ENCODE measurements at regions not wholly inside any gene's neighbourhood (a gene's known extent, or its start where the extent isn't known, plus 50 kb on each side); places are given as distances from the start of the nearest gene placed in this dataset.

DNA sequence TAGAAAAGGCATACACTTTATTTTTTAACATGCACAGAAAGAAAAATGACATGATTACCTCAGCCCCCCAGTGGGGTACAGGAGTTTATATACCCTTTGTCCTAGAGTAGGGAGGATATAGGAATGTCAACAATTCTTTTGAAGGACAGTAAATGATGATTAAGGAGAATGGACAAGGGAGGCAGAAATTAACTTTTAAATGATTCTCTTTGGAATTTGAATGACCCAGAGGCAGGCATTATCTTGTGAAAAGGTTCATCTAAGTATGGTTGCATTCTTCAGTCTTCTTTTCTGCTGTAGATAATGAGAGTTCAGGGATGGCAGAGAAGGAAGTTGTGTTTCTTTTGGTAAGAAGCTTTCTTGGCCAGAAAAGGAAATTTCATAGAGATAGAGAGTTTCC, 971.3 kb downstream of the CNTNAP5 start:
- TF ChIP-seq, protein P1, sequence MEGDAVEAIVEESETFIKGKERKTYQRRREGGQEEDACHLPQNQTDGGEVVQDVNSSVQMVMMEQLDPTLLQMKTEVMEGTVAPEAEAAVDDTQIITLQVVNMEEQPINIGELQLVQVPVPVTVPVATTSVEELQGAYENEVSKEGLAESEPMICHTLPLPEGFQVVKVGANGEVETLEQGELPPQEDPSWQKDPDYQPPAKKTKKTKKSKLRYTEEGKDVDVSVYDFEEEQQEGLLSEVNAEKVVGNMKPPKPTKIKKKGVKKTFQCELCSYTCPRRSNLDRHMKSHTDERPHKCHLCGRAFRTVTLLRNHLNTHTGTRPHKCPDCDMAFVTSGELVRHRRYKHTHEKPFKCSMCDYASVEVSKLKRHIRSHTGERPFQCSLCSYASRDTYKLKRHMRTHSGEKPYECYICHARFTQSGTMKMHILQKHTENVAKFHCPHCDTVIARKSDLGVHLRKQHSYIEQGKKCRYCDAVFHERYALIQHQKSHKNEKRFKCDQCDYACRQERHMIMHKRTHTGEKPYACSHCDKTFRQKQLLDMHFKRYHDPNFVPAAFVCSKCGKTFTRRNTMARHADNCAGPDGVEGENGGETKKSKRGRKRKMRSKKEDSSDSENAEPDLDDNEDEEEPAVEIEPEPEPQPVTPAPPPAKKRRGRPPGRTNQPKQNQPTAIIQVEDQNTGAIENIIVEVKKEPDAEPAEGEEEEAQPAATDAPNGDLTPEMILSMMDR (IDR thresholded peaks at IDR 0.05), result no peak
- no peak for TF ChIP-seq POLR2A (IDR thresholded peaks at IDR 0.05)
